SK-N-SH treated with all-trans-retinoic acid at 6 μM for 48 hours (cell line): ENCODE measurements at regions not wholly inside any gene's neighbourhood (a gene's known extent, or its start where the extent isn't known, plus 50 kb on each side); places are given as distances from the start of the nearest gene placed in this dataset.

ENCODE experiments used
- CSRNP3 ChIP-seq: fragments of 250-450 bp; sonication (Bioruptor Pico); IDR thresholded peaks from 2 replicates; pipeline ENCODE4 v1.5.1; 2021; ENCODE audit warnings: mild to moderate bottlenecking, moderate library complexity
- PATZ1 ChIP-seq: fragments of 250-450 bp; sonication (Bioruptor Pico); IDR thresholded peaks from 2 replicates; pipeline ENCODE4 v1.8.0; 2020; ENCODE audit warnings: mild to moderate bottlenecking, moderate library complexity, borderline replicate concordance
- TOX ChIP-seq: fragments of 250-450 bp; sonication (Bioruptor Pico); IDR thresholded peaks from 2 replicates; pipeline ENCODE4 v1.8.0; 2021; ENCODE audit warnings: mild to moderate bottlenecking, moderate library complexity, borderline replicate concordance

GRCh38 chr9:16039988-16040761 is 487.3 kb downstream of the CCDC171 start:
- TF ChIP-seq CSRNP3 (CRISPR knock-in tag) (no peak), TOX (CRISPR knock-in tag) (no peak), PATZ1 (CRISPR knock-in tag) (no peak)
